ENCODE measurements at regions not wholly inside any gene's neighbourhood (a gene's known extent, or its start where the extent isn't known, plus 50 kb on each side); places are given as distances from the start of the nearest gene placed in this dataset.
A peak's percentile ranks its signal among the peaks of the same experiment; 100 is the strongest.
"Not testable (repeated sequence)": the region's sequence is repeated elsewhere in the genome, so short reads cannot be mapped to it uniquely, and the experiment has no call there.

DNA sequence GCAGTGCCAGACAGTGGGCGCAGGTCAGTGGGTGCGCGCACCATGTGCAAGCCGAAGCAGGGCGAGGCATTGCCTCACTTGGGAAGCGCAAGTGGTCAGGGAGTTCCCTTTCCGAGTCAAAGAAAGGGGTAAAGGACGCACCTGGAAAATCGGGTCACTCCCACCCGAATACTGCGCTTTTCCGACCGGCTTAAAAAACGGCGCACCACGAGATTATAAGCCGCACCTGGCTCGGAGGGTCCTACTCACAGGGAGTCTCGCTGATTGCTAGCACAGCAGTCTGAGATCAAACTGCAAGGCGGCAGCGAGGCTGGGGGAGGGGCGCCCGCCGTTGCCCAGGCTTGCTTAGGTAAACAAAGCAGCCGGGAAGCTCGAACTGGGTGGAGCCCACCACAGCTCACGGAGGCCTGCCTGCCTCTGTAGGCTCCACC, 77.9 kb downstream of the NR4A2 start:
- not testable (repeated sequence) for H3K4me2 ChIP-seq (ENCODE audit: low read length); H3K36me3 Mint-ChIP-seq (ENCODE audit: low read depth, unreplicated experiment); DNase-seq (ENCODE audit: low read depth); H3K27me3 Mint-ChIP-seq (ENCODE audit: low read depth, unreplicated experiment); H3K27ac ChIP-seq (ENCODE audit: low read depth, low read length); H3K4me1 Mint-ChIP-seq (ENCODE audit: low read depth, unreplicated experiment); H3K9ac ChIP-seq (ENCODE audit: low read length); H2AFZ ChIP-seq (ENCODE audit: low read depth, low read length); FAIRE-seq; H4K20me1 ChIP-seq (ENCODE audit: insufficient read depth, low read length); H3K79me2 ChIP-seq (ENCODE audit: insufficient read depth, low read length); H3K36me3 ChIP-seq (ENCODE audit: insufficient read depth, low read length); H3K27me3 ChIP-seq (ENCODE audit: insufficient read depth, low read length); H3K4me3 ChIP-seq (ENCODE audit: insufficient read depth, low read depth, low read length); H3K9me3 ChIP-seq (ENCODE audit: insufficient read depth, low read depth, low read length); H3K9me3 Mint-ChIP-seq (ENCODE audit: unreplicated experiment); H3K4me1 ChIP-seq (ENCODE audit: insufficient read depth, low read length)
- Mint-ChIP-seq H3K27ac (ENCODE audit: unreplicated experiment) (peak overlapping the region; percentile 62), H3K4me3 (ENCODE audit: unreplicated experiment) (peak overlapping the region; percentile 83)

DNA sequence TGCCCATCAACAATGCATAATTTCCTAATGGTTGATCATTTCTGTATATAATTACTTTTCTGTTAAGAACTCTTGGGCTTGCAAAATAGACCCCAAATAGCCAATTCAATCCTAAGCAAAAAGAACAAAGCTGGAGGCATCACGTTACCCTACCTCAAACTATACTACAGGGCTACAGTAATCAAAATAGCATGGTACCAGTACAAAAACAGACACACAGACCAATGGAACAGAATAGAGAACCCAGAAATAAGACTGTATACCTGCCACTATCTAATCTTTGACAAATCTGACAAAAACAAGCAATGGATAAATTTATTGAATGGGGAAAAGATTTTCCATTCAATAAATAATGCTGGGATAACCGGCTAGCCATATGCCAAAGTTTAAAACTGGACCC, 78.8 kb downstream of the NR4A2 start:
- H4K20me1 ChIP-seq (ENCODE audit: insufficient read depth, low read length): no peaks in the 10 kb centered on the region
- H3K4me3 ChIP-seq (ENCODE audit: insufficient read depth, low read depth, low read length): no peak overlapping the region
- TF ChIP-seq EZH2 (IDR thresholded peaks at IDR 0.05; ENCODE audit: insufficient read depth, low read length) (no peak), CTCF (IDR thresholded peaks at IDR 0.05; ENCODE audit: insufficient read depth, low read depth, low read length) (no peak)
- H3K9me3 ChIP-seq (ENCODE audit: insufficient read depth, low read depth, low read length): no peaks in the 10 kb centered on the region
- Mint-ChIP-seq H3K9me3 (ENCODE audit: unreplicated experiment) (peaks cover 7% of the 10 kb centered on the region), H3K4me3 (ENCODE audit: unreplicated experiment) (peak overlapping the region; percentile 83), H3K4me1 (ENCODE audit: low read depth, unreplicated experiment) (no peaks in the 10 kb centered on the region), H3K27ac (ENCODE audit: unreplicated experiment) (no peak overlapping the region), H3K36me3 (ENCODE audit: low read depth, unreplicated experiment) (no peaks in the 10 kb centered on the region), H3K27me3 (ENCODE audit: low read depth, unreplicated experiment) (no peaks in the 10 kb centered on the region)
- H2AFZ ChIP-seq (ENCODE audit: low read depth, low read length): no peak overlapping the region
- H3K9ac ChIP-seq (ENCODE audit: low read length): no peak overlapping the region
- no peak overlapping the region for H3K4me2 ChIP-seq (ENCODE audit: low read length)
- H3K27me3 ChIP-seq (ENCODE audit: insufficient read depth, low read length): no peaks in the 10 kb centered on the region
- no peaks in the 10 kb centered on the region for H3K4me1 ChIP-seq (ENCODE audit: insufficient read depth, low read length)
- H3K36me3 ChIP-seq (ENCODE audit: insufficient read depth, low read length): no peaks in the 10 kb centered on the region
- DNase-seq (ENCODE audit: low read depth) (no peak), FAIRE-seq (no peak)
- no peak overlapping the region for H3K27ac ChIP-seq (ENCODE audit: low read depth, low read length)
- no peaks in the 10 kb centered on the region for H3K79me2 ChIP-seq (ENCODE audit: insufficient read depth, low read length)

GRCh38 chr2:156242874-156243273, 89.6 kb downstream of the NR4A2 start:
- Histone ChIP-seq H3K9ac (ENCODE audit: low read length) (no peak overlapping the region), H3K9me3 (ENCODE audit: insufficient read depth, low read depth, low read length) (no peaks in the 10 kb centered on the region), H3K27me3 (ENCODE audit: insufficient read depth, low read length) (no peaks in the 10 kb centered on the region), H3K36me3 (ENCODE audit: insufficient read depth, low read length) (no peaks in the 10 kb centered on the region), H3K79me2 (ENCODE audit: insufficient read depth, low read length) (no peaks in the 10 kb centered on the region), H3K4me2 (ENCODE audit: low read length) (no peak overlapping the region), H3K27ac (ENCODE audit: low read depth, low read length) (no peak overlapping the region), H2AFZ (ENCODE audit: low read depth, low read length) (no peak overlapping the region), H3K4me3 (ENCODE audit: insufficient read depth, low read depth, low read length) (no peak overlapping the region), H4K20me1 (ENCODE audit: insufficient read depth, low read length) (no peaks in the 10 kb centered on the region), H3K4me1 (ENCODE audit: insufficient read depth, low read length) (no peaks in the 10 kb centered on the region)
- H3K36me3 Mint-ChIP-seq (ENCODE audit: low read depth, unreplicated experiment): no peaks in the 10 kb centered on the region
- no peak overlapping the region for H3K4me3 Mint-ChIP-seq (ENCODE audit: unreplicated experiment)
- no peak overlapping the region for H3K27ac Mint-ChIP-seq (ENCODE audit: unreplicated experiment)
- DNase-seq (ENCODE audit: low read depth) (no peak), FAIRE-seq (no peak)
- H3K4me1 Mint-ChIP-seq (ENCODE audit: low read depth, unreplicated experiment): no peaks in the 10 kb centered on the region
- no peaks in the 10 kb centered on the region for H3K27me3 Mint-ChIP-seq (ENCODE audit: low read depth, unreplicated experiment)
- H3K9me3 Mint-ChIP-seq (ENCODE audit: unreplicated experiment): no peaks in the 10 kb centered on the region
- TF ChIP-seq EZH2 (IDR thresholded peaks at IDR 0.05; ENCODE audit: insufficient read depth, low read length): no peak
- no peak for TF ChIP-seq CTCF (IDR thresholded peaks at IDR 0.05; ENCODE audit: insufficient read depth, low read depth, low read length)

All from astrocyte (in vitro differentiated cells and primary cell).